Stomach (tissue), 8 donors: ENCODE measurements at regions not wholly inside any gene's neighbourhood (a gene's known extent, or its start where the extent isn't known, plus 50 kb on each side); places are given as distances from the start of the nearest gene placed in this dataset.

Experiments
- DNase-seq, 2 donors: peaks; one replicate each; pipeline versions ENCODE4 v3.0.0 to v3.0.0-alpha.2; 2013 to 2019
- H3K27ac ChIP-seq, 5 donors: fragments of 200-600 bp in 4 of 5; sonication (generic) in 4 of 5; one replicate each; pipeline ENCODE4 v1.5.1; 2013 to 2019; ENCODE audit warnings: mild to moderate bottlenecking in 1 of 5, moderate library complexity in 1 of 5
- H3K27me3 ChIP-seq, 3 donors: fragments of 200-600 bp; sonication (generic); one replicate each; pipeline ENCODE4 v1.5.1; 2017 to 2019; ENCODE audit warnings: mixed run types in 1 of 3
- H3K36me3 ChIP-seq, 4 donors: fragments of 200-600 bp; sonication (generic); 1 replicate in 3 of 4; 2 replicates in 1 of 4; pipeline ENCODE4 v1.5.1; 2016 to 2019
- H3K4me1 ChIP-seq, 4 donors: fragments of 200-600 bp; sonication (generic); one replicate each; pipeline ENCODE4 v1.5.1; 2016 to 2019
- H3K4me3 ChIP-seq, 4 donors: fragments of 200-600 bp; sonication (generic) in 3 of 4; one replicate each; pipeline ENCODE4 v1.5.1; 2016 to 2019; ENCODE audit warnings: mild to moderate bottlenecking in 1 of 4
- H3K9me3 ChIP-seq, 4 donors: fragments of 200-600 bp; sonication (generic); one replicate each; pipeline ENCODE4 v1.5.1; 2016 to 2019
- CTCF ChIP-seq, 7 experiments: fragments of 450-650 bp in 4 of 7; fragments of 200-600 bp in 3 of 7; sonication (generic) in 3 of 7; IDR thresholded peaks; one replicate each; pipeline ENCODE4 v1.5.1; 2016 to 2019; ENCODE audit warnings: antibody characterized with exemption in 7 of 7, control low read depth in 2 of 7, mild to moderate bottlenecking in 1 of 7
- EP300 ChIP-seq: sonication (generic); formaldehyde crosslinking; IDR thresholded peaks from one replicate; pipeline ENCODE4 v1.6.1; 2017; ENCODE audit warnings: antibody characterized with exemption
- POLR2A ChIP-seq, 4 donors: fragments of 450-650 bp; IDR thresholded peaks; one replicate each; pipeline ENCODE4 v1.6.1; 2016; ENCODE audit warnings: antibody characterized with exemption in 4 of 4, control low read depth in 2 of 4, mild to moderate bottlenecking in 1 of 4, moderate library complexity in 1 of 4
- POLR2AphosphoS5 ChIP-seq, 3 donors: sonication (generic); formaldehyde crosslinking; IDR thresholded peaks; one replicate each; pipeline ENCODE4 v1.6.1; 2016; ENCODE audit warnings: antibody characterized with exemption in 3 of 3
- WGBS, 5 donors: extraction: QIAGEN DNeasy Blood & Tissue Kit in 3 of 5; methylation state at CpG; one replicate each; pipeline versions ENCODE4 v1.1.5 to v1.1.7; 2013 to 2018; 5-methylcytosine and 5-hydroxymethylcytosine counted together
- intact Hi-C: fragments of 100-400 bp; cut with DNase I; formaldehyde crosslinking; loops from one replicate; pipeline ENCODE4 v1.15.1; 2023; ENCODE audit warnings: low total_unique reads
- donor health status: healthy with polysubstance abuse.
- donor health status: Bipolar disorder and iron deficiency.
- donor health status: healthy.

GRCh38 chr16:55051571-55052347 is 121.1 kb downstream of the IRX5 start:
- no peak for DNase-seq
- Histone ChIP-seq H3K4me3 (no peak overlapping the region), H3K27ac (no peak overlapping the region), H3K27me3 (peaks cover 5 to 39% (median 10%) of the 10 kb centered on the region in 3 donors), H3K4me1 (peaks cover 0 to 7% (median 4%) of the 10 kb centered on the region in 4 donors), H3K36me3 (no peaks in the 10 kb centered on the region), H3K9me3 (peaks cover 0 to 9% (median 4%) of the 10 kb centered on the region in 4 donors)
- TF ChIP-seq POLR2AphosphoS5 (IDR thresholded peaks at IDR 0.05) (no peak), CTCF (IDR thresholded peaks at IDR 0.05) (no peak)
- intact Hi-C loops: no loop called here
- 69 to 80% (median 79%) methylated on average over 6 to 7 of the region's 7 CpGs for WGBS, 5 donors

- Histone ChIP-seq H3K4me3 (no peak overlapping the region), H3K27ac (no peak overlapping the region), H3K4me1 (peaks cover 0 to 12% (median 9%) of the 10 kb centered on the region in 4 donors), H3K9me3 (peaks cover 0 to 9% (median 4%) of the 10 kb centered on the region in 4 donors), H3K36me3 (no peaks in the 10 kb centered on the region), H3K27me3 (peaks cover 5 to 45% (median 16%) of the 10 kb centered on the region in 3 donors)
- TF ChIP-seq EP300 (no peak), POLR2AphosphoS5 (IDR thresholded peaks at IDR 0.05) (no peak), POLR2A (IDR thresholded peaks at IDR 0.05) (no peak), CTCF (IDR thresholded peaks at IDR 0.05) (no peak)
- intact Hi-C loops: no loop called here
- WGBS, 5 donors: 76 to 90% (median 85%) methylated on average over 2 of the region's 2 CpGs
- DNase-seq: no peak
These were observed 121.7 kb downstream of the IRX5 start for GRCh38 chr16:55052348-55052734.

- Histone ChIP-seq H3K4me1 (peaks cover 0 to 12% (median 9%) of the 10 kb centered on the region in 4 donors), H3K36me3 (no peaks in the 10 kb centered on the region), H3K4me3 (no peak overlapping the region), H3K27me3 (peaks cover 5 to 51% (median 21%) of the 10 kb centered on the region in 3 donors), H3K27ac (no peak overlapping the region), H3K9me3 (peaks cover 0 to 9% (median 4%) of the 10 kb centered on the region in 4 donors)
- no peak for DNase-seq
- WGBS, 5 donors: 80 to 87% (median 85%) methylated on average over 7 to 11 of the region's 11 CpGs
- intact Hi-C loops: no loop called here
- no peak for TF ChIP-seq CTCF (IDR thresholded peaks at IDR 0.05)
These were observed 122.2 kb downstream of the IRX5 start for GRCh38 chr16:55052741-55053415.

- no peaks in the 10 kb centered on the region for H3K36me3 ChIP-seq
- DNase-seq: no peak
- peaks cover 0 to 12% (median 9%) of the 10 kb centered on the region in 4 donors for H3K4me1 ChIP-seq
- intact Hi-C loops: no loop called here
- no peak for TF ChIP-seq EP300
- TF ChIP-seq POLR2AphosphoS5 (IDR thresholded peaks at IDR 0.05): no peak
- no peak for TF ChIP-seq POLR2A (IDR thresholded peaks at IDR 0.05)
- no peak for TF ChIP-seq CTCF (IDR thresholded peaks at IDR 0.05)
- peaks cover 0 to 9% (median 4%) of the 10 kb centered on the region in 4 donors for H3K9me3 ChIP-seq
- WGBS, 5 donors: 89 to 97% (median 91%) methylated on average over 3 of the region's 3 CpGs
- no peak overlapping the region for H3K4me3 ChIP-seq
- no peak overlapping the region for H3K27ac ChIP-seq
- peaks cover 5 to 69% (median 32%) of the 10 kb centered on the region in 3 donors for H3K27me3 ChIP-seq
These were observed 124.6 kb downstream of the IRX5 start for GRCh38 chr16:55055262-55055661.
